ENCODE measurements at regions not wholly inside any gene's neighbourhood (a gene's known extent, or its start where the extent isn't known, plus 50 kb on each side); places are given as distances from the start of the nearest gene placed in this dataset.

DNA sequence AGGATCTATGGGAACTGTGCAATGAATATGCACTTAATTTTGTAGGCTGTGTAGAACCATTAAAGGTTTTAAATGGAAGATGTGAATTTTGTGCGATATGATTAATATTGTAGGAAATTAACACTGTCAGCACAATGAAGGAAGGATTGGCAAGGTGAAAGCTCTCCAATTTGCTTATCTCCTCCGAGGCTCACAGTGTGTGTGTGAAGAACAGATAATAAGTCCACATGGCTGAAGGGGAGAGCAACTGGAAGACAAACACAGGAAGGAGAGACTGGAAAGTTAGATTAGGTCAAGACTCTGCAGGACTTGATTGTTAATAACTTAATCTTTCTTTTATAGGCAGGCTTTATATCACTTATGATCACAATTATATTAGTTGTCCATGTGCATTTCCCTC lies 269.7 kb upstream of the VRK2 start:
- H2AFZ ChIP-seq (ENCODE audit: low read length): no peak overlapping the region
- POLR2A ChIA-PET: no interaction called here

GRCh38 chr2:57782587-57782986 lies 264.0 kb upstream of the VRK2 start:
- no peaks in the 10 kb centered on the region for H3K79me2 ChIP-seq (ENCODE audit: insufficient read depth, low read length)
- H3K27ac ChIP-seq (ENCODE audit: extremely low read length, insufficient read depth, low read length): no peak overlapping the region
- H2AFZ ChIP-seq (ENCODE audit: low read length): no peak overlapping the region
- FAIRE-seq: no peak
- H3K9ac ChIP-seq (ENCODE audit: insufficient read depth, low read depth, low read length): no peak overlapping the region
- POLR2A ChIA-PET: no interaction called here
- no peaks in the 10 kb centered on the region for H3K9me3 ChIP-seq (ENCODE audit: low read length)
- no peaks in the 10 kb centered on the region for H3K27me3 ChIP-seq (ENCODE audit: control insufficient read depth in 1 of 2, insufficient read depth in 2 of 2, low read length in 2 of 2)
- TF ChIP-seq GABPB1 (CRISPR knock-in tag; IDR thresholded peaks at IDR 0.05): no peak
- TF ChIP-seq MAFF (IDR thresholded peaks at IDR 0.05; ENCODE audit: low read depth, low read length): peak; percentile 87
- peak; percentile 77 to 88; a peak in 3 of 4 replicates for TF ChIP-seq MAFK (conservative IDR thresholded peaks at IDR 0.05 in 1 of 2, IDR thresholded peaks at IDR 0.05 in 1 of 2; ENCODE audit: low read length in 2 of 2)
- no peaks in the 10 kb centered on the region for H3K36me3 ChIP-seq (replicated peaks in 1 of 2; ENCODE audit: control insufficient read depth in 1 of 2, insufficient read depth in 2 of 2, low read length in 2 of 2)
- DNase-seq (ENCODE audit: low spot score): no peak
- in situ Hi-C loops (cut with HindIII; ENCODE audit: extremely low pct_ligation_motif_present, low pct_unique_long_range_greater_than_20kb): no loop called here
- H4K20me1 ChIP-seq (ENCODE audit: insufficient read depth, low read length): no peaks in the 10 kb centered on the region
- ATAC-seq: no peak
- H3K4me2 ChIP-seq (ENCODE audit: low read depth, low read length): no peak overlapping the region
- intact Hi-C loops (cut with micrococcal nuclease; ENCODE audit: unreplicated experiment): no loop called here
- no peak overlapping the region for H3K4me3 ChIP-seq (replicated peaks in 1 of 3; ENCODE audit: insufficient read depth in 1 of 3, low read depth in 2 of 3, low read length in 3 of 3)
- CTCF ChIA-PET (ENCODE audit: low intra/inter-chr PET ratio, low total read pairs): no interaction called here
- H3K4me1 ChIP-seq (ENCODE audit: insufficient read depth, low read length): no peaks in the 10 kb centered on the region
- BruUV-seq (replicated peaks): no TSS peak

More for the DNA sequence above, 269.7 kb upstream of the VRK2 start:
- Histone ChIP-seq H3K36me3 (replicated peaks in 1 of 2; ENCODE audit: control insufficient read depth in 1 of 2, insufficient read depth in 2 of 2, low read length in 2 of 2) (no peaks in the 10 kb centered on the region), H3K9ac (ENCODE audit: insufficient read depth, low read depth, low read length) (no peak overlapping the region), H4K20me1 (ENCODE audit: insufficient read depth, low read length) (no peaks in the 10 kb centered on the region), H3K27ac (ENCODE audit: extremely low read length, insufficient read depth, low read length) (no peak overlapping the region), H3K4me3 (replicated peaks in 1 of 3; ENCODE audit: insufficient read depth in 1 of 3, low read depth in 2 of 3, low read length in 3 of 3) (no peak overlapping the region), H3K9me3 (ENCODE audit: low read length) (no peaks in the 10 kb centered on the region), H3K4me2 (ENCODE audit: low read depth, low read length) (no peak overlapping the region), H3K79me2 (ENCODE audit: insufficient read depth, low read length) (no peaks in the 10 kb centered on the region), H3K27me3 (ENCODE audit: control insufficient read depth in 1 of 2, insufficient read depth in 2 of 2, low read length in 2 of 2) (no peaks in the 10 kb centered on the region), H3K4me1 (ENCODE audit: insufficient read depth, low read length) (no peaks in the 10 kb centered on the region)
- CTCF ChIA-PET (ENCODE audit: low intra/inter-chr PET ratio, low total read pairs): no interaction called here
- TF ChIP-seq CREM (IDR thresholded peaks at IDR 0.05) (no peak), CREM (CRISPR knock-in tag; IDR thresholded peaks at IDR 0.05) (no peak), MAFF (IDR thresholded peaks at IDR 0.05; ENCODE audit: low read depth, low read length) (peak; percentile 62; the same call in 1 of the 2 replicates), YY1 (IDR thresholded peaks at IDR 0.05; ENCODE audit: insufficient read depth, insufficient replicate concordance, low read depth, low read length) (no peak), MAFK (conservative IDR thresholded peaks at IDR 0.05 in 1 of 2, IDR thresholded peaks at IDR 0.05 in 1 of 2; ENCODE audit: low read length in 2 of 2) (peak; percentile 5 to 75; a peak in 2 of 4 replicates)
- intact Hi-C loops (cut with micrococcal nuclease; ENCODE audit: unreplicated experiment): no loop called here
- in situ Hi-C loops (cut with HindIII; ENCODE audit: extremely low pct_ligation_motif_present, low pct_unique_long_range_greater_than_20kb): no loop called here
- ATAC-seq (no peak), DNase-seq (ENCODE audit: low spot score) (no peak), FAIRE-seq (no peak)
- no TSS peak for BruUV-seq (replicated peaks)
- WGBS (ENCODE audit: low lambda C conversion rate): 47% methylated on average over 2 of the region's 2 CpGs
